Activated naive CD8-positive, alpha-beta T cell treated with anti-CD3 and anti-CD28 coated beads for 36 hours (primary cell): ENCODE measurements at regions not wholly inside any gene's neighbourhood (a gene's known extent, or its start where the extent isn't known, plus 50 kb on each side); places are given as distances from the start of the nearest gene placed in this dataset.

ENCODE experiments used
- DNase-seq: peaks from one replicate; pipeline ENCODE4 v3.0.0; 2021
- H3K27ac Mint-ChIP-seq: one replicate; pipeline ENCODE4 v1.8.0; 2022; ENCODE audit warnings: mild to moderate bottlenecking, moderate library complexity, mixed read lengths
- H3K27me3 Mint-ChIP-seq: one replicate; pipeline ENCODE4 v1.8.0; 2022; ENCODE audit warnings: mild to moderate bottlenecking, mixed read lengths
- H3K36me3 Mint-ChIP-seq: one replicate; pipeline ENCODE4 v1.8.0; 2021; ENCODE audit warnings: mild to moderate bottlenecking, mixed read lengths
- H3K4me1 Mint-ChIP-seq: one replicate; pipeline ENCODE4 v1.8.0; 2021; ENCODE audit warnings: mixed read lengths
- H3K4me3 Mint-ChIP-seq: one replicate; pipeline ENCODE4 v1.8.0; 2022; ENCODE audit warnings: mild to moderate bottlenecking, moderate library complexity, mixed read lengths
- H3K9me3 Mint-ChIP-seq: one replicate; pipeline ENCODE4 v1.8.0; 2022; ENCODE audit warnings: mixed read lengths

DNA sequence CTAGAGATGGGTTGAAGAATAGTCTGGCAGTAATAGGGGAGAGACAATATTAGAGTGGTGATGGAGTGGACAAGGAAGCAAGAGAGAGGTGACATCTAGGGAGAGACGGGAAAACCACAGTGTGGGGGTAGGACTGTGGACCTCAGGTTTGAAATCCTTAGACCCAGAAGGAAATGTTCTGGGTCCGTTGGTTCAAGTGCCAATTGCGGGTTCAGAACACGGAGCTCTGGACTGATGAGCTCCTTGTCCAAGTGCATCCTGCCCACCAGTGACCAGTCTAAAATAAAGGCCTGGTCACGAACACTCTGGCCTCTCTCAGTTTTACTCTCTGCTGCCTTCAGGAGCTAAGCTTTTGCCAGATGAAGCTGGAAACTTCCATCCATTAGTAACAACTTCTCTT is 174.0 kb downstream of the LINC00237 start:
- Mint-ChIP-seq H3K36me3 (no peaks in the 10 kb centered on the region), H3K4me3 (no peak overlapping the region), H3K9me3 (no peaks in the 10 kb centered on the region), H3K4me1 (no peaks in the 10 kb centered on the region), H3K27ac (no peak overlapping the region), H3K27me3 (peaks cover 12% of the 10 kb centered on the region)
- DNase-seq = no peak

DNA sequence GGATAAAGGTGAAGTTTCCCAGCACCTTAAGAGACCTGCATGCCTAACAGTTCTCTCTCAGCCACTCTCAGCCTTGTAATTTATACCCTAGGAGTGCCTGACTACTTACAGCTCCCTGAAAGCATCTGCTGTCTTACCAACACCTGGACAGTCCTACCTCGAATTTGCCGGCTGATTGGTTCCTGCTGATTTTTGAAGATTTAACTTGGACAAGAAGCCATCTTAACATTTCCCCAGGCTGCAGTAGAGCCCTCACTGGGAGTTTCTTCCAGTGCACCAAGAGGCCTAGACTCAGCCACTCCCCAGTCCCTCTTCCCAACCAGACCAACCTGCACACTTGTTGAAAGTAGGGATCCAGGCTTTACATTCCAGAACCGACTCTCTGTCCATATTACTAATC is 174.5 kb downstream of the LINC00237 start:
- Mint-ChIP-seq H3K27me3 (peaks cover 12% of the 10 kb centered on the region), H3K36me3 (no peaks in the 10 kb centered on the region), H3K4me1 (no peaks in the 10 kb centered on the region), H3K4me3 (no peak overlapping the region), H3K27ac (no peak overlapping the region), H3K9me3 (no peaks in the 10 kb centered on the region)
- no peak for DNase-seq

DNA sequence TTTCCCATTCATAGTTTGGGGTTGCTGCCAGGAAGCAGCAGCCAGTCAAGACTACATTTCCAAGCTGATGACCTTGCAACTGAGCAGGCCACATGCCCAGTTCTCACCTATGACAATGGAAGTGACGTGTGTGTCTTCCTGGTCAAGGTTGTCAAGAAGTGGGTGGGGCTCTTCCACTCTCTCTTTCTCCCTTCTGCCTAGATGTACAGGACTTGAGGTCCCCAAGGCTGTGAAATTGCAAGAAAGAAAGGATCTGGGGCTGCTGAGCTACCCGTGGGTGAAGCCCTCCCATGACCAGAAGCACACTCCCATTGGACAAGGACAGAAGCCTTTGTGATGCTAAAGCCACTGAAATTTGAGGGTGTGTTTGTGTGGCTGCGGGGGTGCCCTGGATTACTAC is 175.1 kb downstream of the LINC00237 start:
- H3K27ac Mint-ChIP-seq = no peak overlapping the region
- H3K9me3 Mint-ChIP-seq = no peaks in the 10 kb centered on the region
- H3K27me3 Mint-ChIP-seq = peaks cover 12% of the 10 kb centered on the region
- no peaks in the 10 kb centered on the region for H3K4me1 Mint-ChIP-seq
- no peak for DNase-seq
- no peak overlapping the region for H3K4me3 Mint-ChIP-seq
- H3K36me3 Mint-ChIP-seq = no peaks in the 10 kb centered on the region

- peaks cover 12% of the 10 kb centered on the region for H3K27me3 Mint-ChIP-seq
- no peaks in the 10 kb centered on the region for H3K9me3 Mint-ChIP-seq
- no peak overlapping the region for H3K4me3 Mint-ChIP-seq
- DNase-seq = no peak
- H3K4me1 Mint-ChIP-seq = no peaks in the 10 kb centered on the region
- H3K36me3 Mint-ChIP-seq = no peaks in the 10 kb centered on the region
- H3K27ac Mint-ChIP-seq = no peak overlapping the region
These were observed 175.7 kb downstream of the LINC00237 start for GRCh38 chr20:20930500-20930899.

- Mint-ChIP-seq H3K4me1 (no peaks in the 10 kb centered on the region), H3K9me3 (no peaks in the 10 kb centered on the region), H3K36me3 (no peaks in the 10 kb centered on the region), H3K4me3 (no peak overlapping the region), H3K27me3 (peaks cover 12% of the 10 kb centered on the region), H3K27ac (no peak overlapping the region)
- no peak for DNase-seq
These were observed 176.8 kb downstream of the LINC00237 start for GRCh38 chr20:20929341-20929740.

DNA sequence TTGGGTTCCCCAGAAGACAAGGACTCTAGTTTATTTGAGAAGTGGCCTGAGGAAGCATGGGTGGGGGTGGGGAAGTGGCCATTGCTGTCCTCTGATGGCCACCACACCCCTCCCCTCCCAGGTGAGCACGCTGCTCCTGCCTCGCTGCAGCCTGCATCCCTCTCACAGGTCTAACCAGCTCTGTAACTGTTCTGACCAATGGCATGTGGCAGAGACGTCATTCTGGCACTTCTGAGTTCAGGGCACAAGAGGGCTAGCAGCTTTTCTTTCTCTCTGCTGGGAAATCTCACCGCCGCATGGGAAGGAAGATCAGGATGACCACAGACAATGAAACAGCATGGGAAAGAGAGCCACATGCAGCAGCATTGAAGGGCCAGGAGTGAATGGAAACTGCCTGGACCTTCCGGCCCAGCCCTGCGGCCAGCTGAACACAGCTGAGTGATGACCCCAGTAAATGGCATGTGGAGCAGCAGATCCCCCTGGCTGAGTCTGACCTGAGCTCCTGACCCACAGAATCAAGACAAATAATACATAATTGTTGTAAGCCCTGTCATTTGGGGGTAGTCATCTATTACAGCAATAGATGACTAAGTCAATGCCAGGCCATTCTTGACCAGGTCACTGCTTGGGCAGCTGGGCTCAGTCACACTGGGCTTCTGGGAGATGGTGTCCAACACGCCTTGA is 179.8 kb downstream of the LINC00237 start:
- no peak overlapping the region for H3K27ac Mint-ChIP-seq
- no peak for DNase-seq
- no peaks in the 10 kb centered on the region for H3K36me3 Mint-ChIP-seq
- peaks cover 8% of the 10 kb centered on the region for H3K27me3 Mint-ChIP-seq
- no peak overlapping the region for H3K4me3 Mint-ChIP-seq
- H3K4me1 Mint-ChIP-seq = no peaks in the 10 kb centered on the region
- no peaks in the 10 kb centered on the region for H3K9me3 Mint-ChIP-seq

DNA sequence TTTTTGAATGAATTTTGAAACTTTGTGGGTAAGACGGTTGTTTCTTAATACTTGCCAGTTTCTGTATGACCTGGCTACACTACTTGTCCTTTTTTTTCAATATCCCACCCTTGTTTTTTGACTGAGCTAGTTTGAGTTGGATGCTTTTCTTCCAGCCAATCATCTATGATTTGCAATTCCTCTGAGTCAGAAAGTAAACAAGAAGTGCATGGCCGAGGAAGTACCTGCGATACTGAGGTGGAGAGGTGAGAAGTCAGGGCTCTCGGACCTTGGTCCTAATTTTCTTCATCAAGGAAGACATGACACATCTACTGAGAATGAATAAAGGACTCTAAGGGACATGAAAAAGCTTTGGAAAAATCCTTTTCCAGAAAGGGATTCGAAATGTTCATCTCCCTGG is 185.7 kb downstream of the LINC00237 start:
- DNase-seq = no peak
- Mint-ChIP-seq H3K4me3 (no peak overlapping the region), H3K9me3 (peaks cover 16% of the 10 kb centered on the region), H3K4me1 (no peaks in the 10 kb centered on the region), H3K27ac (no peak overlapping the region), H3K36me3 (no peaks in the 10 kb centered on the region), H3K27me3 (no peaks in the 10 kb centered on the region)

- no peaks in the 10 kb centered on the region for H3K4me1 Mint-ChIP-seq
- H3K36me3 Mint-ChIP-seq = no peaks in the 10 kb centered on the region
- peaks cover 6% of the 10 kb centered on the region for H3K27me3 Mint-ChIP-seq
- no peak overlapping the region for H3K4me3 Mint-ChIP-seq
- H3K27ac Mint-ChIP-seq = no peak overlapping the region
- DNase-seq = no peak
- peaks cover 18% of the 10 kb centered on the region for H3K9me3 Mint-ChIP-seq
These were observed 190.3 kb downstream of the LINC00237 start for GRCh38 chr20:20915844-20916243.

DNA sequence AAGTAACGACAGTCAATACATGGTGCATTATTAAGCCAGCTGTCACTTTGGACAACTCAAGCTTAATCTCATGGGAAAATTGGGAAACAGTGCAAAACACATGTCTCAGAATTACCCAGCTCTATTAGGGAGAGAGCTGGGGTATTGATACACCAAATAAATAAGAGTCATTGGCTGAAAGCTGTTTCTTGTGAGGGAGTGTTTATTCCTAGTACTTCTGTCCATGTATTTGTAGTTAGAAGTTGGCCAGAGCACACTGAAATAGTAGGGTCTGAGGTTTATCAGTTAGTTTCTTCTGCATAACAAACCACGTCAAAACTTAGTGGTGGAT is 192.0 kb upstream of the RALGAPA2 start:
- H3K4me3 Mint-ChIP-seq = no peak overlapping the region
- no peaks in the 10 kb centered on the region for H3K36me3 Mint-ChIP-seq
- H3K9me3 Mint-ChIP-seq = peaks cover 1% of the 10 kb centered on the region
- DNase-seq = no peak
- H3K27ac Mint-ChIP-seq = no peak overlapping the region
- H3K4me1 Mint-ChIP-seq = no peaks in the 10 kb centered on the region
- peaks cover 17% of the 10 kb centered on the region for H3K27me3 Mint-ChIP-seq

DNA sequence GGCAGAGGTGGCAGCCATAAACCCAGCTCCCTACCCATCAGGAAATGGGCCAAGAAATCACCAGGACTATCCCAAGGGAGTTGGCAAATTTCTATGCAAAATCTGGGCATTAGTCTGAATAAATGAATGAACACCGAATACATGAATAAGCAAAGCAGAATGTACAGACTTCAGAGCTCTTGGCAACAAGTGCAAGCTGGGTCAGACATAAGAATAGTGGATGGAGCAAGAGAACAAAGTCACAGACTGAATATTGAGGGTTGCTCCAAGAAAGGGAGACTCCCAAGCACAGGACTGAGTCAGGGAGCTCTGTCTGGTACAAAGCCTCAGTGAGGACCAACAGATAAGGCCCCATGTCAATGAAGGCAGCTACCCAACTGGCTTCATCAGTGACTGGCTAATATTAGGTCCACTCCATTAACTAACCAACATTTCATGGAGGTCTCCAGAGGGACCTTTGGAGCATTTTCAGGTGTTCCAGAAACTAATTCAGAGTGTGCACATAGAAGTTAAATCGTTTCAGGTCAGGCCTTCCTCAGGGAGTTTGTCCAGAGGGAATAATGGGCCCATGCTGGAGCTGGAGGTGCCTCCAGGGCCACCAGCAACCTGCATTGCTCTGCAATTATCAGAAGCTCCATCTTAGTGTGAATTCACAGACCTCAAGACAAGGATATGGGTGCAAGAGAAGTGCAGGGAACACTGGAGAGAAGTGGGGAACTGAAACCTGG is 191.5 kb upstream of the RALGAPA2 start:
- H3K36me3 Mint-ChIP-seq = no peaks in the 10 kb centered on the region
- H3K9me3 Mint-ChIP-seq = peaks cover 1% of the 10 kb centered on the region
- no peak overlapping the region for H3K4me3 Mint-ChIP-seq
- H3K27me3 Mint-ChIP-seq = peaks cover 17% of the 10 kb centered on the region
- no peaks in the 10 kb centered on the region for H3K4me1 Mint-ChIP-seq
- H3K27ac Mint-ChIP-seq = no peak overlapping the region
- no peak for DNase-seq

DNA sequence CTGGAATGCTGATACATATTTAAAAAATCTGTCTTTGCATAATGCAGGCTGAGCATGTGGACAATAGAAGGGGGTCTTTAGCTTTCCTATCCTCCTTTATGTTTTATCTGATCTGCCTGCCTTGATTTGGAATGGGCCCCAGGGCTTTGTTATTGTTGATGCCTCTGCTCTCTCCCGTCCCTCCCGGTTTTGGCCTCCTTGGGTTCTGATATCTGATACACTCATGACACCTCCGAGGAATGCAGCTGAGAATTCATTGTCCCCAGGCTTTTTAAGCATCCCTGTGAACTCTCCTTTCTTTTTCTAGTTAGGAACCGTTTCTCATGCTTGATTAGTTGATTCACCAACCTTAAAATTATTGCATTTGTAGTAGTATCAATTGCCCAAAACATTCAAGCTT is 185.5 kb upstream of the RALGAPA2 start:
- DNase-seq = no peak
- no peaks in the 10 kb centered on the region for H3K36me3 Mint-ChIP-seq
- H3K9me3 Mint-ChIP-seq = no peaks in the 10 kb centered on the region
- H3K27ac Mint-ChIP-seq = no peak overlapping the region
- H3K4me3 Mint-ChIP-seq = no peak overlapping the region
- peaks cover 6% of the 10 kb centered on the region for H3K27me3 Mint-ChIP-seq
- H3K4me1 Mint-ChIP-seq = no peaks in the 10 kb centered on the region

DNA sequence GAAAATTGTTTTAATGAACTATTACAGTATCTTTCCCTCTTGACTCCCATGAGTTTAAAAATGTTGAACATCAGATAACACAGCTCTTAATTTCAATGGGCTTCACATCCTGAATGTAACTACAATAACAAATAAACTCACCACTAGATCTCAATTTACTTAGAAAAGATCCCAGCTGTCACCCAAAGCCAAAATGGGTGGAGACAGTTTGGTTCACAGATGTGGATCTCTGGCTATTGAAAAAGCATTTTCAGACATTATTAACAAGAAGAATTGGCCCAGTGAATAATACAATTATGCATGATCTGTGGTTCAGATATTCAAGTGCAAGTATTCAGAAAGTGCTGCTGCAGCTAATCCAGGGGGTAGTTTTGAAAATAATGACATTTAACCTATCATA is 184.7 kb upstream of the RALGAPA2 start:
- Mint-ChIP-seq H3K27ac (no peak overlapping the region), H3K4me3 (no peak overlapping the region), H3K4me1 (no peaks in the 10 kb centered on the region), H3K27me3 (peaks cover 6% of the 10 kb centered on the region), H3K9me3 (no peaks in the 10 kb centered on the region), H3K36me3 (no peaks in the 10 kb centered on the region)
- no peak for DNase-seq

- no peaks in the 10 kb centered on the region for H3K36me3 Mint-ChIP-seq
- peaks cover under 1% of the 10 kb centered on the region for H3K27me3 Mint-ChIP-seq
- no peak overlapping the region for H3K4me3 Mint-ChIP-seq
- DNase-seq = no peak
- H3K27ac Mint-ChIP-seq = no peak overlapping the region
- H3K9me3 Mint-ChIP-seq = no peaks in the 10 kb centered on the region
- H3K4me1 Mint-ChIP-seq = no peaks in the 10 kb centered on the region
These were observed 184.2 kb upstream of the RALGAPA2 start for GRCh38 chr20:20896606-20897005.

DNA sequence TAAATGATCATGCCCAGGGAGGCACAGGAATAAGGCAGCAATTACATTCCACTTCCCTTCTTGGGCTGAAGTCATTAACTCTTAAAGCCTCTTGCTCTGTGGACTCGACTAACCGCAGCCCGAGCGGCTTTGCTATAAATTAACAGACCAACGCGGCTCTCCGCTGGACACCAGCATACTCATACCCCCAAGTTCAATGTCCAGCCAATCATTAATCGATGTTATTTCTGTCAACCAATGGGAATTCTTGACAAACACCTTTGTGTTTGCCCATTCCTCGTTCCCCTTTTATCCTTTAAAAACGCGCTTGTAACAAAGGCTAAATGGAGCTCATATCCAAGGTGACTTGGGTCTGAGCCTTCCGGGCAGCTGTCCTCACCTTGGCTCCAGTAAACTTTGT is 183.1 kb upstream of the RALGAPA2 start:
- DNase-seq = no peak
- H3K27me3 Mint-ChIP-seq = peaks cover 4% of the 10 kb centered on the region
- no peak overlapping the region for H3K4me3 Mint-ChIP-seq

DNA sequence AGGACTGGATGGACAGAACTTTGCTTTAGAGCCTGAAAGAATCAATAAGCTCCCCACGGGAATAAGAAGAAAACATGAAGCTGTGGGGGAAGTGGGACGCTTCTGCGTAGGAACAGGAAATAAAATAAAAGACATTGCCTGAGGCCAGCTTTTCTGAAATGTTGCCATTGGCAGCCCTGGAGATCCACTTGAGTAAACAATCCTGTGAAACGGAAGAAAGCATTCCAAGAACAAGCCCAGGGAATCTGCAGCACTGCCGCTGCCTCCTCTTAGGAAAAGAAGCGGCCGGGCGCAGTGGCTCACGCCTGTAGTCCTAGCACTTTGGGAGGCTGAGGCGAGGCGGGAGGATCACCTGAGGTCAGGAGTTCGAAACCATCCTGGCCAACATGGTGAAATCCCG is 182.3 kb upstream of the RALGAPA2 start:
- DNase-seq = no peak
- Mint-ChIP-seq H3K9me3 (no peaks in the 10 kb centered on the region), H3K27ac (no peak overlapping the region), H3K36me3 (no peaks in the 10 kb centered on the region), H3K27me3 (peaks cover 4% of the 10 kb centered on the region), H3K4me3 (no peak overlapping the region), H3K4me1 (no peaks in the 10 kb centered on the region)

More for the DNA sequence above, 183.1 kb upstream of the RALGAPA2 start:
- Mint-ChIP-seq H3K4me1 (no peaks in the 10 kb centered on the region), H3K27ac (no peak overlapping the region), H3K36me3 (no peaks in the 10 kb centered on the region), H3K9me3 (no peaks in the 10 kb centered on the region)

DNA sequence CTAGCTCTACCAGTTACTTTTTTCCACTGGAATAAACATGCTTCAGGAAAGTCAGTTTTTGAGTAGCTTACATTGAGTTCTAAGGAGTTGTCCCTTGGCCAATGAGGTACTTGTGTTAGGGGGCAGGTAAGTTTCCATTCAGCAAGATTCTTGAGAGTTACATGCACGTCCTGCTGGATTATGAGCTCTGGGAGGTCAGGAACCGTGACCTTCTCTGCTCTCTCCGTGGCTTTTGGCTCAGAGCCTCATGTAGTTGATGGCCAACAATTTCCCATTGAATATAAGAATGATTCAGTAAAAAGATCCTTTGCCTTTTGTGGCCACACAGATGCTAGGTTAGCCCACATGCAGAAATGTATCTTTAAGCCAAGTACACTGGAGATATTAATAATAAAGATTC is 181.8 kb upstream of the RALGAPA2 start:
- H3K27ac Mint-ChIP-seq = no peak overlapping the region

More for the DNA sequence above, 181.8 kb upstream of the RALGAPA2 start:
- Mint-ChIP-seq H3K27me3 (peaks cover 5% of the 10 kb centered on the region), H3K36me3 (no peaks in the 10 kb centered on the region), H3K4me3 (no peak overlapping the region), H3K4me1 (no peaks in the 10 kb centered on the region), H3K9me3 (no peaks in the 10 kb centered on the region)
- no peak for DNase-seq
